ENCODE measurements at regions not wholly inside any gene's neighbourhood (a gene's known extent, or its start where the extent isn't known, plus 50 kb on each side); places are given as distances from the start of the nearest gene placed in this dataset.

GRCh38 chr2:72036595-72036994 lies 111.1 kb downstream of the CYP26B1 start:
- Mint-ChIP-seq H3K4me3 (no peak overlapping the region), H3K9me3 (peaks cover 3% of the 10 kb centered on the region; the same call in 2 of the 3 replicates), H3K27ac (no peak overlapping the region), H3K4me1 (peaks cover 3% of the 10 kb centered on the region; the same call in 2 of the 3 replicates), H3K27me3 (ENCODE audit: insufficient read depth, low read depth, poor library complexity) (peaks cover 4% of the 10 kb centered on the region), H3K36me3 (ENCODE audit: low read depth) (no peaks in the 10 kb centered on the region)
- Histone ChIP-seq H3K27ac (ENCODE audit: low read depth) (no peak overlapping the region), H3K27me3 (ENCODE audit: insufficient read depth) (no peaks in the 10 kb centered on the region), H2AFZ (no peak overlapping the region), H3K36me3 (ENCODE audit: insufficient read depth) (no peaks in the 10 kb centered on the region), H3K79me2 (replicated peaks; ENCODE audit: insufficient read depth) (no peaks in the 10 kb centered on the region), H3K9me2 (ENCODE audit: insufficient read depth) (no peaks in the 10 kb centered on the region), H3K4me3 (no peak overlapping the region), H3K4me2 (no peak overlapping the region), H3F3A (replicated peaks; ENCODE audit: low read depth) (no peaks in the 10 kb centered on the region), H3K4me1 (ENCODE audit: insufficient read depth) (no peaks in the 10 kb centered on the region), H4K20me1 (replicated peaks; ENCODE audit: insufficient read depth) (no peaks in the 10 kb centered on the region)
- no peak for TF ChIP-seq ZNF331 (CRISPR knock-in tag; IDR thresholded peaks at IDR 0.05; ENCODE audit: low read depth)
- no peak for DNase-seq (ENCODE audit: low spot score)
- ATAC-seq, result no peak

GRCh38 chr2:72036173-72036545 lies 111.5 kb downstream of the CYP26B1 start:
- ATAC-seq, result no peak
- Histone ChIP-seq H3K9me2 (ENCODE audit: insufficient read depth) (no peaks in the 10 kb centered on the region), H3K27ac (ENCODE audit: low read depth) (no peak overlapping the region), H3K4me2 (no peak overlapping the region), H3K27me3 (ENCODE audit: insufficient read depth) (no peaks in the 10 kb centered on the region), H3K36me3 (ENCODE audit: insufficient read depth) (no peaks in the 10 kb centered on the region), H3F3A (replicated peaks; ENCODE audit: low read depth) (no peaks in the 10 kb centered on the region), H3K4me1 (ENCODE audit: insufficient read depth) (no peaks in the 10 kb centered on the region), H2AFZ (no peak overlapping the region), H3K79me2 (replicated peaks; ENCODE audit: insufficient read depth) (no peaks in the 10 kb centered on the region), H4K20me1 (replicated peaks; ENCODE audit: insufficient read depth) (no peaks in the 10 kb centered on the region), H3K4me3 (no peak overlapping the region)
- Mint-ChIP-seq H3K36me3 (ENCODE audit: low read depth) (no peaks in the 10 kb centered on the region), H3K27me3 (ENCODE audit: insufficient read depth, low read depth, poor library complexity) (peaks cover 4% of the 10 kb centered on the region), H3K9me3 (peaks cover 3% of the 10 kb centered on the region; the same call in 2 of the 3 replicates), H3K27ac (no peak overlapping the region), H3K4me1 (peaks cover 7% of the 10 kb centered on the region), H3K4me3 (no peak overlapping the region)
- DNase-seq (ENCODE audit: low spot score), result no peak
- TF ChIP-seq ZNF114 (CRISPR knock-in tag; IDR thresholded peaks at IDR 0.05), result no peak
- TF ChIP-seq POLR2AphosphoS5 (IDR thresholded peaks at IDR 0.05; ENCODE audit: low read depth), result no peak
- no peak for TF ChIP-seq ZNF462 (CRISPR knock-in tag; IDR thresholded peaks at IDR 0.05)
- TF ChIP-seq JUNB (IDR thresholded peaks at IDR 0.05; ENCODE audit: unreplicated experiment), result no peak
- TF ChIP-seq EZH2phosphoT487 (IDR thresholded peaks at IDR 0.05; ENCODE audit: unreplicated experiment), result no peak
- TF ChIP-seq NANOG (IDR thresholded peaks at IDR 0.05; ENCODE audit: borderline replicate concordance), result no peak
- no peak for TF ChIP-seq CTCF (conservative IDR thresholded peaks at IDR 0.05; ENCODE audit: low read depth in 2 of 2)
- TF ChIP-seq ZNF331 (CRISPR knock-in tag; IDR thresholded peaks at IDR 0.05; ENCODE audit: low read depth), result no peak
- no peak for TF ChIP-seq STAT1 (IDR thresholded peaks at IDR 0.05; ENCODE audit: unreplicated experiment)
- no peak for TF ChIP-seq CREB1 (CRISPR knock-in tag; IDR thresholded peaks at IDR 0.05; ENCODE audit: low read depth)
- TF ChIP-seq REST (IDR thresholded peaks at IDR 0.05; ENCODE audit: unreplicated experiment), result no peak
- no peak for TF ChIP-seq EZH2 (IDR thresholded peaks at IDR 0.05; ENCODE audit: low read depth, unreplicated experiment)
